PC-3 (cell line): ENCODE measurements at regions not wholly inside any gene's neighbourhood (a gene's known extent, or its start where the extent isn't known, plus 50 kb on each side); places are given as distances from the start of the nearest gene placed in this dataset.

Experiments
- EZH2 ChIP-seq: fragments of 300-600 bp; sonication (generic); IDR thresholded peaks from one replicate; pipeline ENCODE4 v1.6.1; 2017; ENCODE audit warnings: antibody characterized with exemption, mild to moderate bottlenecking, low read length; ENCODE audit not compliant: unreplicated experiment
- EZH2phosphoT487 ChIP-seq: fragments of 300-600 bp; sonication (generic); IDR thresholded peaks from 2 replicates; pipeline ENCODE4 v1.6.1; 2018; ENCODE audit warnings: mild to moderate bottlenecking, antibody characterized with exemption, low read length, borderline replicate concordance
- TF ChIP-seq, protein P1 (sequence below): fragments of 300-600 bp; sonication (generic); conservative IDR thresholded peaks from 2 replicates; pipeline ENCODE4 v1.5.1; 2017; ENCODE audit warnings: antibody characterized with exemption, low read depth, mild to moderate bottlenecking, low read length

GRCh38 chr3:153631102-153631501 is 469.1 kb downstream of the RAP2B start:
- TF ChIP-seq, protein P1, sequence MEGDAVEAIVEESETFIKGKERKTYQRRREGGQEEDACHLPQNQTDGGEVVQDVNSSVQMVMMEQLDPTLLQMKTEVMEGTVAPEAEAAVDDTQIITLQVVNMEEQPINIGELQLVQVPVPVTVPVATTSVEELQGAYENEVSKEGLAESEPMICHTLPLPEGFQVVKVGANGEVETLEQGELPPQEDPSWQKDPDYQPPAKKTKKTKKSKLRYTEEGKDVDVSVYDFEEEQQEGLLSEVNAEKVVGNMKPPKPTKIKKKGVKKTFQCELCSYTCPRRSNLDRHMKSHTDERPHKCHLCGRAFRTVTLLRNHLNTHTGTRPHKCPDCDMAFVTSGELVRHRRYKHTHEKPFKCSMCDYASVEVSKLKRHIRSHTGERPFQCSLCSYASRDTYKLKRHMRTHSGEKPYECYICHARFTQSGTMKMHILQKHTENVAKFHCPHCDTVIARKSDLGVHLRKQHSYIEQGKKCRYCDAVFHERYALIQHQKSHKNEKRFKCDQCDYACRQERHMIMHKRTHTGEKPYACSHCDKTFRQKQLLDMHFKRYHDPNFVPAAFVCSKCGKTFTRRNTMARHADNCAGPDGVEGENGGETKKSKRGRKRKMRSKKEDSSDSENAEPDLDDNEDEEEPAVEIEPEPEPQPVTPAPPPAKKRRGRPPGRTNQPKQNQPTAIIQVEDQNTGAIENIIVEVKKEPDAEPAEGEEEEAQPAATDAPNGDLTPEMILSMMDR: no peak
- TF ChIP-seq EZH2 (no peak), EZH2phosphoT487 (no peak)
